NCI-H2029 (cell line): ENCODE measurements at regions not wholly inside any gene's neighbourhood (a gene's known extent, or its start where the extent isn't known, plus 50 kb on each side); places are given as distances from the start of the nearest gene placed in this dataset.

Experiments
- DNase-seq: peaks from one replicate; lab custom pipeline; 2025; lab: John Stamatoyannopoulos, UW

DNA sequence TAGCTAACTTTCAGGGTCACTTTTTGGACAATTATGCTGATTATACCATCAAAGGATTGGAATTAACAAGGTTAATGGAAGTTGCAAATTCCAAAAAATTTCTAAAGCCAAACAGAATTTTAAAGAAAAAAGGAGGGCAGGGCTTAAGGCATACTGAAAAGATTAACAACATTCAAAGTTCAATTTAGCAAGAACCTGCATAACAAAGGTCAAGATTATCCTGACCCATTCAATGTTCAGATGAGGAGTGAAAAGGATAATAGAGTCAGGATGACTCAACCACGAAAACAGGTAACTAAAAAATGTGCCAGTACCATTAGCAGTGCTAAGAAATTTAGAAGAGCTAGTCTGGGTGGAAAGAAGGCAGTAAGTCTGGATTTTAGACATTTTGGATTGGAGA is 139.8 kb upstream of the HNMT start:
- DNase-seq: no peak

- no peak for DNase-seq
Observed at GRCh38 chr2:137826373-137827372, 137.6 kb upstream of the HNMT start.

DNA sequence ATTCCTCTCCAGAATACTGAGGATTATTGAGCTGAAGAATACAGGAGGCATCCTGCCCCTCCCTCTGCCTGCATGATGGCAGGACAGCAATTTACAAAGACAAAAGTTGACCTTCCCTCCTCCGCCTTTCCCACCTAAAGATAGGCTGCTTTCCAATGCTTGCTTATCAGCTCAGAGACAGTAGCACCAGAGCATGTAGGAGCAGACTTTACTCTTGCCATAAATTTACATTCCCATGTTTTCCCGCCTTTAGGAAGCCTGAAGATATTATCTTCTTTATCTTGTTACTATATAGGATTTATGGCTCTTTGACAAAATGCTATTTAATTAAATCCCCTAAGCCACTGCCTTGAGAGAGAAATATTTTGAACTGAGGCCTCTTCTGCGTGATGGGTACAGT is 135.6 kb upstream of the HNMT start:
- no peak for DNase-seq

DNA sequence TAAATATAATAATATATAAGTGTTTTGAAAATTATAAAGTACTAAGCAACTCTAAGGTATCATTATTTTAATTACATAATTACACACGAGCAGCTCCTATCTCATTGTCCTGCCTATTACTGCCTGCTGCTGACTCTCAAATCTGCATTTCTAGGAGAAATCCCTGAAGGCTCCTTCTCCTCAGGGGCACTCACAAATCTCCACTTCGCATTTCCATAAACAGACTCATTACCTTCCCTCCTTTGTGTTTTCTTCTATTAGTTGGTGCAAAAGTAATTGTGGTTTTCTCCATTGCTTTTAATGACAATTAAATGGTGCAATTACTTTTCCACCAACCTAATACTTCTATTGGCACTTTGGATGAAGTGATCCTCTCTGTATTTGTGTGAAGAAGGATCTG is 135.0 kb upstream of the HNMT start:
- no peak for DNase-seq

DNA sequence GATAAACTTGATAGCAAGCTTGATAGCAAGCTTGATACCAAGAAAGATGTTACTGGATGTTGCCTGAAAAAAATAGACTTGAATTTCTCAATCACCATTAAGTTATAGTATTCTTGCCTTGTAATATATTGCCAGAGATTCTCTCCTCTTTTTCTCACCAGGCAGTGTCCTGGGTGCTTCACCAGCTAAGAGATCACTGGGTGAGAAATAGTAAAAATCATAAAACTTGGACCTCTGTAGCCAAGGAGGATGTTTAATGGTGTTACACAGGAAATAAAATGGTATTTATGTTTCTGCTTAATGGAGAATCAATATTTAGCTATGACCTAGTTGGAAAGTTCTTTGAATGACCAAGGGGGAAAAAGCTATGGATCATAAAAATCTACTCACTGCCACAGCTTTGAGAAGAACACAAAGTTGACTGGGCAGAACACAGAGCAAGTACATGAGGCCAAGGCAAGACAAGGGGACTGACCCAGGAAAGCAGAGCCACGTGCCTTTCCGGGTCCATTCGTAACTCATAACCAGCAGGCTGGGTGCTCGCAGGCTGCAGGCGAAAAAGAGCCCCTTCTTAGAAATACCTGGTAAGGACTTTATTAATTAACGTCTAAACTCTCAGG is 129.4 kb upstream of the HNMT start:
- no peak for DNase-seq

DNA sequence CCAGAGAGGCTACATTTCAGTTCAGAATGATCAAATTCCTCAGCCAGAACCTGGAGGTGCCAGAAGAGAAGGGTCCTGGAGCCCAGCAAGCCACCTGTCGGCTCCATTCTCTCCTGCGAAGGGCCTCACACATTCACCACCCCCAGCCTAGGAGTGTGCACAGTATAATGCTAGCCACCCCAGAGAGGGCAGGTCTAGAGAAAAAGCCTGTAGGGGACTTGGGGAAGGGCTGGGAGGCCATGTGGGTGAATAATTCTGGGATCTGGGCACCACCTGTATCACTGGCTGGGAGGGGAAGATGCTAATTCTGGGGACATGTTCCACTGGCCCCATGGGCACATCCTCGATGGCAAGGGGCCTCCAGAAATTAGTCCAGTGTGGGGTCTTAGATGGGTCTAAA is 127.6 kb upstream of the HNMT start:
- DNase-seq: no peak

DNA sequence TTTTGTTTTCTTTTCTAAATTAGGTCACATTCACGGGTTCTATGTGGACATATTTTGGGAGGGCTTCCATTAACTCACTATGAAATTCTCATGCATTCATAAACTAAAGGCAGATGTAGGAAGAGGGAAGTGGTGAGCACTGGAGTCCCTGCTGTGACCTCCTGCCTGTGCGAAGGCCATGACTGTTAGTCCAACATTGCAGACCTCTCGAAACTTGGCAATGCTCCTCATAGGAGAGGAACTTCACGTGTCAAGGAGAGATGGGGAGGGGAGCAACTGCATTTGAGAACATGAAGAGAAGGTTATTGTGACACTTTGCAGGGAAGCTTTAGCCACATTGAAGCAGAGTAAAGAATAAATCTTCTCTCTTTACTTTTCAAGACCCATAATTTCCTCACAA is 126.4 kb upstream of the HNMT start:
- DNase-seq: no peak

DNA sequence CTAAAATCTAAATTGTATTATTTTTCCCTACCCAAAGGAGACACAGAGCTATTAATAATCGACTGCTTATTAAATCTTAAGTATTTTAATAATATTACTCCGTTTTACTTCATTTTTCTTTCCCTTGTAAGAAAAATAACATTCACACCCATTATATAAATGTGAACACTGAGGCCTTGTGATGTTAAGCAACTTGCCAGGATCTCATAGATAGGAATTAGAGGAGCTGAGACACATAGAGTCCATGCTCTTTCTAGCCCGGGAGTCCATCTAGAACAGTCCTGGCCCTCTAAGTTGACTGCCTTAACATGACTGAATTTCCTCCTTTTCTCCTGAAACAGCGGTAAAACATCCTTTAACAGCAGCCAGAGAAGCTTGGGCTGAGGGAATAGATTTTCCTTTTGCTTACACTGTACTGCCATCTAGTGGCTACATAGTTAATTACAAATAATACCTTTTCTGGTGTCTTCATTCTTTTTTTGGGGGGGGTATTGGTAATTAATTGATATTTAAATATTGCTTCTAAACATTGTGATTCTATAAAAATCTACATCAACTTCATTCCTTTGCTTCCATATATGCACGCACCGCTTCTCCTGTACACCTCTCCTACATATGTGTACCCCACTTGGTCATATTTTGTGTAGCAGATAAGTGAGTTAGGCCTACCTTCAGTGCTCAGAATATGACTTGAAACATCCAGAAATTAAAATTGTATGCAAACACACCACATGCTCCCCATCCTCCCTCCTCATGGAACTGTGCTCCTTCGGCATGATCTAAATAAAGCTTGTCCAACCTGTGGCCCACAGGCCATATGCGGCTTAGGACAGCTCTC is 125.8 kb upstream of the HNMT start:
- DNase-seq: peak; percentile 17

DNA sequence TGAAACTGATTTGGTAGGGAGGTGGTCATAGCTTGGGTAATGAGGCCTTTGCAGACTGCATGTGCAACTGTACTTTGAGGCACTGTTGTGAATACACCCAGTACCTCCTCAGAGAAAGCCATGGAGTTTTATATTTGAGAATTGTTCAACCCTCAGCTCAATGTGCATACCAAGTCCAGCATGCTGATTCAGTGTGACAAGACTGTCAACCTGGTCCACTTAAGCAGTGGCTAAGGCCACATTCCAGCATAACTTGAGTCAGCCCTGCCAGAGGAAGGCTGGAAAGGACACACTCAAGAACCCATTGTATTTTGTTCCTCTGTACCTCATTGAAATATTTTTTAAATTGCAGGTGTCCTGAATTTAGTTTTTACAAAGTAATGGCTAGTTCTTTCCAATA is 121.8 kb upstream of the HNMT start:
- DNase-seq: no peak

DNA sequence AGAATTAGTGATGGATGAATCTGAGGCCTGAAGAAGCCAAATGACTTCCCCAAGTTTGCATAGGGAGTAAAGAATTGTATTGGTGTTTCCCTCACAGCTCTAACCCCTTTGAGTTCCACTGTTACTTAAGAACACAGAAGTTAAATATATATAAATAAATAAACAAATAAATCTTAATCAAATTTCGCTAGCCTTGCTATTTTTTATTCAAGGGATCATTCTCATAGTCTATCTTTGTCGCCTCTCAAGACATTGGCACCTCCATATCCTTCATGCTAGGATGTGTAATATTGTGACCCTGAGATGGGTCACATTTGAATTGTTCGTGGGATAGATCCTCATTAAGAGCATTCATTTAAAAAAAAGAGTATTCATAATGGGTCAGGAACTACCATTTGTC is 121.3 kb upstream of the HNMT start:
- no peak for DNase-seq

GRCh38 chr2:137845422-137845821 is 118.9 kb upstream of the HNMT start:
- DNase-seq: no peak

DNA sequence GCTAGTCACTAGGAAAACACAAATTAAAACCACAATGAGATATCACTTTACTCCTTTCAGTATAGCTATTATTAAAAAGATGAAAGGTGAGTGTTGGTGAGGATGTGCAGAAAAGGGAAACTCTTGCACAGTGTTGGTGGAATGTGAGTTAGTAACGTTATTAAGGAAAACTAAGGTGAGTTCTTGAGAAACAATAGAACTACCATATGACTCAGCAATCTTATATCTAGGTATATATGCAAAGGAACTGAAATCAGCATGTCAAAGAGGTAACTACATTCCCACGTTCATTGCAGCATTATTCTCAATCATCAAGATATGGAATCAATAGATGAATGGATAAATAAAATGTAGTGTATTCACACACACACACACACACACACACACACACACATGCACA is 117.3 kb upstream of the HNMT start:
- DNase-seq: no peak

- no peak for DNase-seq
Observed at GRCh38 chr2:137847443-137847842, 116.8 kb upstream of the HNMT start.

DNA sequence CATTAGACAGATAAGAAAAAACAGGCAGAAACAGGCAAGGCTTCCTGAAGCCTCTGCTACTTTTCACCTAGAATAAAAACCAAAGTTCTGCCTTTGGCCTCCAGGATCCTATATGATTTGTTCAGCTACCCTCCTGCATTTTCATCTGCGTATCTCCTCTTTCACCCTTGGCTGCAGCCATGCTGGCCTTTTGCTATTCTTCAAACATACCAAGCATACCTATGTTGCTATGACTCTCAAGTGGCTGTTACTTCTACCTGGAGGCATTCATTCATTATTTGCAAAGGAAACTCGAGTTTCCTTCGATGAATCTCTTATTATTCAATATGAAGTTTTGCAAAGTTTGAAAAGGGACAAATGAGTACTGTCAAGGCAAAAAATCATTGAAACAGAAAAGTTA is 106.4 kb upstream of the HNMT start:
- no peak for DNase-seq

DNA sequence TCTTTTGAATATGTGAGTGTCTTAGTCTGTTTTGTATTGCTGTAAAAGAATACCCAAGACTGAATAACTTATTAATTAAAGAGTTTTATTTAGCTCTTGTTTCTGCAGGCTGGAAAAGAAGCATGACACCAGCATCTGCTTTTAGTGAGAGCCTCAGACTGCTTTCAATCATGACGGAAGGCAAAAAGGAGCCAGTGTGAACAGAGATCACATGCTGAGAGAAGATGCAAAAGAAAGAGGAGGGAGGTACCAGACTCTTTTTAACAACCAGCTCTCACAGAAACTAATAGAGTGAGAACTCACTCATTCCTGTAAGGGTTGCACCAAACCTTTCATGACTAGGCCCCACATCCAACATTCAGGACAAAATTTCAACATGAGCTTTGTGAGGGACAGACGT is 101.6 kb upstream of the HNMT start:
- no peak for DNase-seq

DNA sequence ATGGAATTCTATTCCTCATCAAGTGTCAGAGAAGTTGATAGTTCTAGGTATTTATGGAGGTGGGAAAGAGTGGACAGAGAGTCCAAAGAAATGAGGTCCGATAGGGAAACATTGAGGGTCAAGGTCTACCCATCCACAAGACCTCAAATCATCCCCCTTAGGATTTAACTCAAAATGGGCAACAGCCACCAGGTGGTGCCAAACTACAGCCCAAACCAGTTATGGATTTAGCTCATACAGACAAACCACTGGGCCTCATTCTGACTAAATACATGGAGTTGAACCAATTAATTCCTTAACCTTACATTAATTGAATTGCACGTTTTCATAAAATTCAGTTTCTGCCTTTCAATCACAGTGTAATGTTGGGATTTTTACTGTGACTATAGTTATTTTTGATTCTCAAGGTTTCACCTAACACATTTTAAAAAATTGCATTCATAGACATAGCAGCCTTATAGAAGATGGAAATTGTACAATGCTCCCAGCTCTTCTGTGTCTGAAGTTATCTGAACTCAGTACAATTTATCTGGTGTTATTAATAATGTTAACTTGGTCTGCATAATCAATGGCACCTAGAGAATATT is 98.2 kb upstream of the HNMT start:
- DNase-seq: peak; percentile 20

GRCh38 chr2:137870682-137871081 is 93.6 kb upstream of the HNMT start:
- no peak for DNase-seq

DNA sequence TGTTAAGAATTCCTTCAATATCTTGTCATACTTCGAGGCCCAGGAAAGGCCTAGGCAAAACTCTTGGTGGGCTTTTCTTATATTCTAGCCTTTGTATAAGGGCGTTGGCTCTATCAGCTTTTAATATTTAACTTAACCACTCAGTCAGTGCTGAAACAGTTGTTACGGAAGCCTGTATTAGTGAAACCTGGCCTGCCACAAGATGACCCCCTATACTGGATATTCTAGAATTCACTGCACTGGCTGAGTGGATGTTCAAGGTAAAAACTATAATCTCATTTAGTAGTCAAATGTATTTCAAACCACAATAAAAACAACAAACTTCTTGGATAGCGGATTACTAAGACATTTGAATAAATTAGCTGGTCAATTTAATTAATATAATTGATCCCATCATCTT is 91.7 kb upstream of the HNMT start:
- no peak for DNase-seq

DNA sequence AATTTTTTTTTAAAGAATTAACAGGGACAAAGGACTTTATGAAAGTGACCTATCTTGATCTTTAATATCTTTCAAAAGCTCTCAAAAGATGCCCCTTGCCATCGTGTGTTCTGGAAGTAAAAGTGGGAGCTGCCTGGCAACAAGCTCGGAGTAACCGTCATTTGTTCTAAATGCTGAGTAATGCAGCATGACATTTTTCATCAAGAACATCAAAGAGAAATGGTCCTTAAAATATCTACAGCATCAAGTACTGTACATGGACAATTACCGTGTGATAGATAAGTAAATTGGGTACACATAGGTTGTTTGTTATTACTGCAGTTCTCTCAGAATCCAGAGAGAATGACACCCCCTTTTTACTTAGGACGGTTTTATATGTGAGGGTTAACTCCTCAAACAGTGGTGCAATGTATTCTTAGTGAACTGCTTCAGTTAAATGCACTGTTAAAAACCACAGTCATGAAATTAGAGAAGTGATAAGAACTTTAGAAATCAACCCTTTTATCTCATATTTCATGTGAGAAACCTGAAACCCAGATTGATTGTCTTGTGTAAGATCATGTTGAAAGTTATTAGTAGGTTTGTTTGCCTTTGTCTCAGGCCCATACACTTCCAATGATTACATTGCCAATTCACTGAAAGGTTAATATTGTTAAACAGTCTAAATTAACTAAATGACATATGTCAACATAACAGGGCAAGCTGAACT is 90.6 kb upstream of the HNMT start:
- no peak for DNase-seq

GRCh38 chr2:137879121-137879520 is 85.2 kb upstream of the HNMT start:
- DNase-seq: no peak

- no peak for DNase-seq
Observed at GRCh38 chr2:137881711-137882110, 82.6 kb upstream of the HNMT start.
